C4-2B (cell line): ENCODE measurements at regions not wholly inside any gene's neighbourhood (a gene's known extent, or its start where the extent isn't known, plus 50 kb on each side); places are given as distances from the start of the nearest gene placed in this dataset.

Source experiments
- CTCF ChIP-seq: fragments of 450-650 bp; conservative IDR thresholded peaks from 2 replicates; pipeline ENCODE4 v1.5.1; 2017; ENCODE audit warnings: mild to moderate bottlenecking
- ZFX ChIP-seq: fragments of 450-650 bp; IDR thresholded peaks from 2 replicates; pipeline ENCODE4 v1.6.1; 2017

GRCh38 chr10:128881086-128881485 lies 586.0 kb upstream of the MGMT start:
- no peak for TF ChIP-seq CTCF
- TF ChIP-seq ZFX: no peak
